NCI-H2081 (cell line): ENCODE measurements at regions not wholly inside any gene's neighbourhood (a gene's known extent, or its start where the extent isn't known, plus 50 kb on each side); places are given as distances from the start of the nearest gene placed in this dataset.
"Not testable (repeated sequence)": the region's sequence is repeated elsewhere in the genome, so short reads cannot be mapped to it uniquely, and the experiment has no call there.

Source experiments
- DNase-seq, 2 experiments: peaks; one replicate each; lab custom pipeline; 2025; lab: John Stamatoyannopoulos, UW

DNA sequence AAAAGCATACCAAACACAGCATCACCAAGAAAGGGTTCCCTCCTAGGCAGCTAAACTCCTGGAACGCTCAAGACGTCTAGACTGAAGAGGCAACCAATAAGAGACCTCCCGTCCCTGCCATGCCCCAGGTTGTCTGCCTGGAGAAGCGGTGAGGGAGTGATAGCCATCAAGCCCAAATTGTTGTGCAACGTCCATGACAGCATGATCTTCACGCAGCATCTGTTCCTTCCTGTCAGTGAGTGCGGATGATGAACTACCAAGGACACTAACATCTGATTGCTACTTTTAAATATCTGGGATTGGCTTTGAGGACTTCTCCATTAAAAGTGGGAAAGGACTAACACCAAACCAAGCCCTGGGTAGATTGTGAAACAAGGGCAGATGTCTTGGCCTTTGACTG is 149.7 kb downstream of the TXNL1 start:
- DNase-seq = no peak

GRCh38 chr18:56487801-56488200 is 150.6 kb downstream of the TXNL1 start:
- no peak for DNase-seq

DNA sequence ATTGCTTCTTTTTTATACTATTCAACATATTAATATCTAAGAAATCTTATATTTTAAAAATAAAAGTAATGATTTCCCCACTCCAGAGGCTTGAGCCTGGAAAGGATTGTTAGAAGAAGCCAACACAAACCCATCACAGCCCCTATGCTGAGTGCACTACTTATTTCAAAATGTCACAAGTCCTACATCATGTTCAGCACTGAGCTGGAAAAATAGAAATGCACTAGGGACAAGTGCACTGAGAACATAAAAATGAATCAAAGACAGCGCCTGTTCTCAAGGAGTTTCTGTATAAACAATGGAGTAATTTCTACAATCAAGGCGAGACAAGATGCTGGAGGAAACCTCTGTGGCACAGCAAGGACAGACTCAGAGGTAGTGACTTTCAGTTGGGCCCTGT is 155.0 kb downstream of the TXNL1 start:
- no peak for DNase-seq

- not testable (repeated sequence) for DNase-seq
These were observed 155.6 kb downstream of the TXNL1 start for GRCh38 chr18:56482813-56483212.

DNA sequence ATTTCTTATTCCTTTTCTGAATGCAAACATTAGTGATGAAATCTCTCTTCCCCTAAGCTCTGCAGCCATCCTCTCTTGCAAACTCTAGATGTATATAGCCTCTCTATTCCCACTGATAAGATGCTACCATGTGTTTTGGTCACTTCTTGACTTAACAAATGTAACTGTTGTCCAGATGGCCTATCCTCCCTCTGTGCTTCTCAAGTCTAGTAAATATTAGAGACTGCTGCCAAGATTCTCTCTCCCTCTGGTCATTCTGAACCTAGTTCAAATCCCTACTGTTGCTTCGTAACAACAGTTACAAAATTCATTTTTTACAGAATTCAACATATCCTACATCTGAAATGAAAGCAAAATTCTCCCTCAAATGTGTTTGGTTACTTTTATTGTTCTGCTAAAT is 156.6 kb downstream of the TXNL1 start:
- no peak for DNase-seq

DNA sequence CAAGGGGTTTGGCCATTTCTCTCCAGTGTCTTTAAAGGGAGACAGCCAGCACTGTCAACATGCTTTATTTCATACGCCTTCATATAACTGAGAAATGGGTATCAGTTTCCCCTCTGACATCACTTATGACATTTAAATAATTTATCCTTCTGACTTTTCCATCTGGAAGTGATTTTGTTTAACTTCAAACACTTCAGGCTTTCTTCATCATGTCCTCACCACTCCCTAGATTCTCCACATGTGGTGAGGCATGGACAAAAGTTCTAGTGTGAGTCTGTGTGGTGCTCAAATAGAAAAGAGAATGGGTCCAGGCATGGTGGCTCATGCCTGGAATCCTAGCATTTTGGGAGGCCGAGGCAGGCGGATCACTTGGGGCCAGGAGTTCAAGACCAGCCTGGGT is 158.6 kb downstream of the TXNL1 start:
- no peak for DNase-seq

- no peak for DNase-seq
These were observed 163.1 kb downstream of the TXNL1 start for GRCh38 chr18:56475250-56475649.

GRCh38 chr18:56473400-56474024 is 164.9 kb downstream of the TXNL1 start:
- no peak for DNase-seq

- no peak for DNase-seq
These were observed 167.7 kb downstream of the TXNL1 start for GRCh38 chr18:56470406-56471351.

GRCh38 chr18:56469582-56469981 is 168.8 kb downstream of the TXNL1 start:
- no peak for DNase-seq

- no peak for DNase-seq
These were observed 170.0 kb downstream of the TXNL1 start for GRCh38 chr18:56468396-56468795.

DNA sequence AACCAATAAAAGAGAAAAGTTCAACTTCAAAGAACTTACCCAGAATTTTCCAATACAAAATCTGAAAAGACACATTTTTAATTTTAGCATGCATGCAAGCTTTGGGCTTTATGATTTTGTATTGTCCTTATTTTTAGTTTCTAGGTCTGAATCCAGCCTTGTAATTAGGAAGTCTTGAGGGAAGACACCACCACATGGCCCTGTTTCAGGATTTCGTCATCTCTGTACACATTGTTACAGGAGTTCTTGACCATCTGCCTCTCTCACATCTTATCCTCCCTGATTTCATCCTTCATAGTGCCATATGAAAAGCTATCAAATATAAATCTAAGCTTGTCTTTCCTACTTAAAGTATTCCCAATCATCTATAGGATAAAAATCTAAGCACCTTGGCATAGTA is 176.1 kb downstream of the TXNL1 start:
- no peak for DNase-seq

DNA sequence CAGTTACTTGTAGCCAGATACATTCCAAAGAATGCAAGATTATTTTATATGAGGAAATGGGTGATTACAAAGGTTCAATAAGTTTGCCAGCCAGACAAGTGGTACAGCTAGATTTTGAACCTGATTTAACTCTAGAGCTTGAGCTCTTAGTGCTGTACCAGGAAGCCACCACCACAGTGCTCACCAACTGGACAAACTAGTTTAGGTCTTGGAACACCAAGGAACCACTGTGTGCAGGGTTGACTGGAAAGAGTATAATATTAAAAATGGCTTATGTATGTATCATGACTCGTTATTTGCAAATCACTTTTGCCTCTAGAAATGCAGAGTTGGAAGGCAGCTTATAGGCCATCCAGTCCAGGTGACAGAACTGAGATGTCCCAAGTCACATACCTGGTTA is 177.2 kb downstream of the TXNL1 start:
- DNase-seq = no peak

DNA sequence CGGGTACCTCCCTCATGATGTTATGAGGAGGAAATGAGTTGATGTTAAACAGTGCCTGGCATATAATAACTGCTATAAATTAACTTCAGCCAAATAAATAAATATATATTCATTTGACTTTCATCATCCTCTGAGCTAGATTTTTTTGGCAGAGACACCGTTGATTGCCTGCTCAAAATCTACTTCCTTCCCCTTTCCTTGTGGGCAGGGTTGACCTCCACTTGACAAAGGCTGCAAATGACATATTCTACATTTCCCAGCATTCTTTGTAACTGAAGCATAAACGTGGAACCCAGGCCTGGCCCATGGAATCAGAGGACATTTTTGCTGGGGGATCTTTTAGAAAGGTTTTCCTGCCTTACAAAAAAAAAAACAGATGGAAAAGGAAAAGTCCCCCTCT is 177.8 kb downstream of the TXNL1 start:
- DNase-seq = no peak

GRCh38 chr18:56458770-56459712 is 179.4 kb downstream of the TXNL1 start:
- peak in 1 of 2 experiments; percentile 28 for DNase-seq

GRCh38 chr18:56455874-56456273 is 182.5 kb downstream of the TXNL1 start:
- no peak for DNase-seq

DNA sequence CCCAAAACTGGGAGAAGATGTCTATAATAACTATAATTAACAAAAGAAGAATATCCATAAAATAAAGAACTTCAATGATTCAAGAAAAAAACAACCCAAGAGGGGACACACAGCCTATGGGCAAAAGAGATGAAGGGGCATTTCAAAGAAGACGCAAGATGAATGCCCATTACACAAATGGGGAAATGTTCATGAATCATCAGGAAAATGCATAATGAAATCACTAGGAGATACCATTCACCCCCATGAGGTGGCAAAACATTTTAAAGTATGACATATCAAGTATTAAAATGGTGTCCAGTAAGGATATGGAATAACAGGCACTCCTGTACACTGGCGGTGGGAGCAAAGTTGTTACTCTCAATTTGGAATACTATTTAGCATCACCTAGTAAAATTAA is 183.3 kb downstream of the TXNL1 start:
- DNase-seq = no peak

DNA sequence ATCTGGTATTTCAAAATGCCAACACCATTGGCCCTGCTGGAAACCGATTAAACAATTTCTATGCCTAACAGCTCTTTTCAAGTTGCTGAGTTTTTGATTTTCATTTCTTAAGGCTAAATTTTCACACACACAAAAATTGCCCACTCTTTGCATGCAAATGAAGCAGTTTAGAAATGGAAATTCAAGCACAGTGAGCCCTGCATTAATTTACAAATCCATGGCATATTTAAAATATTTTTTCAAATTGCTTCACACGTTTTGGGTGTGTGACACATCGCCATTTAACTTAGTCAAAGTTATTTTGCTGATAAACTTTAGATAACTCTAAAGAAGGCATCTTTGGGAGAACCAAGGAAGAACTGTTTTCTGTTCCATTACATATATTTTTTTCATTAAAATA is 184.8 kb downstream of the TXNL1 start:
- DNase-seq = no peak

GRCh38 chr18:56451188-56451587 is 187.2 kb downstream of the TXNL1 start:
- DNase-seq = no peak

DNA sequence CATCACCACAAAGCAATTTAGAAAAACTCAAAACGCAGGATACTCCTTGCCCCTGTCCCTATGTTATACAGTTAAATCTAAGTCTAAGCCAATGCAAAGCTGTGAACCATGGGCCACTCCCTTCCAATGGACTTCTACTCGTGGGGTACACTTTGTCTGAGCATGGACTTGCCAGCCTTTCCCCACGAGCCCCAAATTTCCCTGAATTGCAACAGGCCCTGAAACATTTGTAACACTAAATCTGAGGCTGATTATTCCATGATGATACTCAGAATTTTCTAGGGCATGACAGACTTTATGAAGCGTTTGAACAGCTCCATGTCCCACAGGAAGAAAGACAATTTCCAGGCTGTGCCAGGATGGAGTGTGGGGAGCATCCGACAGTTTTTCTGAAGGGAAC is 189.6 kb downstream of the TXNL1 start:
- no peak for DNase-seq

GRCh38 chr18:56445422-56445821 is 193.0 kb downstream of the TXNL1 start:
- no peak for DNase-seq

- DNase-seq = no peak
These were observed 194.2 kb downstream of the TXNL1 start for GRCh38 chr18:56444201-56444600.
